Brain microvascular endothelial cell (primary cell): ENCODE measurements at regions not wholly inside any gene's neighbourhood (a gene's known extent, or its start where the extent isn't known, plus 50 kb on each side); places are given as distances from the start of the nearest gene placed in this dataset.

Source experiments
- DNase-seq: peaks from one replicate; pipeline ENCODE4 v3.0.0-alpha.2; 2020
- H3K27ac ChIP-seq: fragments of 250-450 bp; sonication (Bioruptor Pico); 2 replicates; pipeline ENCODE4 v1.5.1; 2020; ENCODE audit warnings: mild to moderate bottlenecking, moderate library complexity
- H3K27me3 ChIP-seq: fragments of 250-450 bp; sonication (Bioruptor Pico); replicated peaks from 2 replicates; pipeline ENCODE4 v1.5.1; 2020; ENCODE audit warnings: mild to moderate bottlenecking
- H3K36me3 ChIP-seq: fragments of 250-450 bp; sonication (Bioruptor Pico); replicated peaks from 2 replicates; pipeline ENCODE4 v1.5.1; 2020; ENCODE audit warnings: mild to moderate bottlenecking
- H3K4me3 ChIP-seq: 2 replicates; pipeline ENCODE4 v1.5.1; 2011; ENCODE audit warnings: low read depth, mild to moderate bottlenecking, control low read depth, low read length, moderate library complexity
- in situ Hi-C: cut with HindIII; loops from 2 replicates; pipeline ENCODE4 v1.10.0; 2017; ENCODE audit warnings: low sequenced_read_pairs, low pct_ligation_motif_present
- TF ChIP-seq, protein P1 (sequence below): IDR thresholded peaks from 2 replicates; pipeline ENCODE4 v1.5.1; 2011; ENCODE audit warnings: low read depth, mild to moderate bottlenecking, moderate library complexity, low read length, control low read depth, inconsistent platforms; ENCODE audit errors: missing control alignments

DNA sequence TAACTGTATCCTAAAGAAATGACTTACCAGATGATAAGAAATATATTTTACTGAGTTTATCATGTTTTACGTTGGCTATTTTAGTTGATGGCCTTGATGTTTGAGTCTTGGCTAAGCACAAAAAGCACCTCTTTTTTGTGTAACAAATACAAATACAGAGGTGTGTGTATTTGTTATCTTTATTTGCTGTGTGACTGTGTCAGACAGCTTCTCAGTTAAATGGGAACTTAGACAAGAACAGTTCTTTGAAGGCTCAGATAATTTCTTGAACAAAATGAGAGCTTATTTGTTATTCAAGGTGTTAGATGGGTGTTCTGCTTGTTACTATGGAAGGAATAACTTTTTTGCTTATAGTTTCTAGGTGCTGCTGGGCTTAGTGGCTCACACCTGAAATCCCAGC is 95.4 kb downstream of the RPS12 start:
- H3K36me3 ChIP-seq: no peaks in the 10 kb centered on the region
- no peak for DNase-seq
- in situ Hi-C loops: no loop called here
- no peaks in the 10 kb centered on the region for H3K27me3 ChIP-seq
- H3K27ac ChIP-seq: no peak overlapping the region
- TF ChIP-seq, protein P1, sequence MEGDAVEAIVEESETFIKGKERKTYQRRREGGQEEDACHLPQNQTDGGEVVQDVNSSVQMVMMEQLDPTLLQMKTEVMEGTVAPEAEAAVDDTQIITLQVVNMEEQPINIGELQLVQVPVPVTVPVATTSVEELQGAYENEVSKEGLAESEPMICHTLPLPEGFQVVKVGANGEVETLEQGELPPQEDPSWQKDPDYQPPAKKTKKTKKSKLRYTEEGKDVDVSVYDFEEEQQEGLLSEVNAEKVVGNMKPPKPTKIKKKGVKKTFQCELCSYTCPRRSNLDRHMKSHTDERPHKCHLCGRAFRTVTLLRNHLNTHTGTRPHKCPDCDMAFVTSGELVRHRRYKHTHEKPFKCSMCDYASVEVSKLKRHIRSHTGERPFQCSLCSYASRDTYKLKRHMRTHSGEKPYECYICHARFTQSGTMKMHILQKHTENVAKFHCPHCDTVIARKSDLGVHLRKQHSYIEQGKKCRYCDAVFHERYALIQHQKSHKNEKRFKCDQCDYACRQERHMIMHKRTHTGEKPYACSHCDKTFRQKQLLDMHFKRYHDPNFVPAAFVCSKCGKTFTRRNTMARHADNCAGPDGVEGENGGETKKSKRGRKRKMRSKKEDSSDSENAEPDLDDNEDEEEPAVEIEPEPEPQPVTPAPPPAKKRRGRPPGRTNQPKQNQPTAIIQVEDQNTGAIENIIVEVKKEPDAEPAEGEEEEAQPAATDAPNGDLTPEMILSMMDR: no peak
- no peak overlapping the region for H3K4me3 ChIP-seq

DNA sequence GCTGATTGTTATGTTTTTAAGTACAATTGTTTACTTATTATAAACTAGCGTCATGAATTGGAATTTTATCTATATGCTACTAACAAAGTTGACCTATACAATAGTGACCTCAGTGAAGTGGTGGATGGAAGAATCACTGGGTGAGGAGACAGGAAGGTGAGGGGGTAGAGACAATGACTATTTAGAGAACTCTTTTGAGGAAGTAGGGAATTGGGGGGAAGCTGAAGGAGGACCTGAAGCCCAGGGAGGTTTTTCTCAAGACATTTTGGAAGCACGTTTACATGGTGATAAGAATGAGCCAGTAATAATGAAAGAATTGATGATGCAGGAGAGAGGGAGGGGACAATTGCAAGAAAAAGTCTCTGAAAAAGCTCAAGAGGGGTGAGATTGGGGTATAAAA is 96.4 kb downstream of the RPS12 start:
- Histone ChIP-seq H3K36me3 (no peaks in the 10 kb centered on the region), H3K27me3 (no peaks in the 10 kb centered on the region), H3K4me3 (no peak overlapping the region), H3K27ac (no peak overlapping the region)
- in situ Hi-C loops: no loop called here
- no peak for DNase-seq
- TF ChIP-seq, protein P1: no peak

DNA sequence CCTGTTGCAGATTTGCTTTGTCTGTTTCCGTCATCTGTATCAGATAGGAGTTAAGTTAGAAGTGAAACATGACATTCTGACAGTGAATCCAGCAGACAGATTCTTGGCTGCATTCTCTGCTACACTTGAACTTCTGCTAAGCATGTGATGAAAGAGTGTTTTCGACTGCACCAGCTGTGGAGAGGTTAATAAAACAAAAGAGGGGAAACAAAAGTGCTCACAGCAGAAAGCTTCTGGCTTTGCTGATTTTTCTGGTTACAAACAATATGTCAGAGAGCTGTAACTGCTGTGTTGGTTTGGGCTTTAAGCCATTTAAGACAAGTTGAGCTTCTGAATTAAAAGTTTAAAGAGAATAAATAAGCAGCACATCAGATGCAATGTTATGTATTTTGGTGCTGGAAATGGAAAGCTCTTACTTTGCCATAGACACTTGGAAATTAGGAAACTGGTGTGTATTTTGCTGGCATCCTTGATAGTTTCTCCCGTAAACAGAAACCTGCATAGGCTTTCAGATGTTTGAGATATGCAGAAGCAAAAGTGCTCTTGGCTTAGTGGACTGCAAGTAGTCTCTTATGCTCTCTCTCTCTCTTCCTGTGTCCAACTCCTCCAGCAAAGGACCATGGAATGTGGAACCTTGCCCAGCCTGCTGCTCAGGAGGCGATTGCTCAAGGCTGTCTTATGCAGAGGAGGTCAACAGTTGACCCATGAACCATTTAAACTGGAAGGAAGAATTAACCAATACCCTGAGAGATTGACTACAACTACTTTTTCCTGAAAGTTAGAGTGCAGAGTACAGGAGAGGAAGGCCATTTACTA is 104.9 kb downstream of the RPS12 start:
- Histone ChIP-seq H3K27ac (peak overlapping the region; percentile 38), H3K4me3 (no peak overlapping the region), H3K27me3 (no peaks in the 10 kb centered on the region), H3K36me3 (no peaks in the 10 kb centered on the region)
- peak; percentile 78 for DNase-seq
- TF ChIP-seq, protein P1: no peak
- in situ Hi-C loops: no loop called here

DNA sequence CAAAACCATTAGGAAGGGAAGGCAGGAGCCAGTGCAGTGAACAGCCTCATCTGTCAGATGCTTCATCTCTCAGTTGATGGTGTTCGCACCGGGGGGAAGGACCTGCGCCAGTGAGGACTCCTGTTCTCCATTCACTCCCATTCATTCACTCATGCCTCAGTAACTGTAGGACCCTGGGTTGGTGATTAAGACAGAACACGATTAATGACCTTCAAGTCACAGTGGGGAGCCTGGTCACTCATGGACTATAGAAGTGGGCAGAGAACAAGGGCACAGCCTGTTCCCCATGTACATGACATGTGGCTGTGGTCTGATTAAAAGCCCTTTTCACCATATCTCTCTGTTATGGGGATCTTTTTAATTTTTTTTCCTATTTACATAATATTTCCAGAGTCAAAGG is 113.3 kb downstream of the RPS12 start:
- H3K27me3 ChIP-seq: no peaks in the 10 kb centered on the region
- no peak for DNase-seq
- no peaks in the 10 kb centered on the region for H3K36me3 ChIP-seq
- no peak overlapping the region for H3K4me3 ChIP-seq
- in situ Hi-C loops: no loop called here
- no peak overlapping the region for H3K27ac ChIP-seq
- TF ChIP-seq, protein P1: no peak

DNA sequence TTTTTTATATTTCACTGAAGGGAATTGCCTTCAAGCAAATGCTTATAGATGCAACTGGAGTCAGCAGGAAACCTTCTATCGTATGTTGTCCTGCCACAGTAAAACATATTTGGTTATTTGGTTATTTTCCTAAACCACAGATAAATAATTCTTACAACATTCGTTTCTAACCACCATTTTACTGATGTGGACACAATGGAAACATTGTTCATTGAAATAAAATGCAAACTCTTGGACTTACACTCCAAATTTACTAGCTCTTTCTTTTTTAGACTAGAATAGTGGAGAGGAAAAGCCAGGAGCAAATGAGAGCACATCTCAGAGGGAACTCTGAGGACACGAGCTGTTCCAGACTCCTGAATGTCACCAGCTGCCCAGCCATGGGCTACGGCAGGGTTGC is 114.8 kb downstream of the RPS12 start:
- TF ChIP-seq, protein P1: no peak
- DNase-seq: no peak
- Histone ChIP-seq H3K4me3 (no peak overlapping the region), H3K27ac (no peak overlapping the region), H3K36me3 (no peaks in the 10 kb centered on the region), H3K27me3 (no peaks in the 10 kb centered on the region)
- in situ Hi-C loops: no loop called here

DNA sequence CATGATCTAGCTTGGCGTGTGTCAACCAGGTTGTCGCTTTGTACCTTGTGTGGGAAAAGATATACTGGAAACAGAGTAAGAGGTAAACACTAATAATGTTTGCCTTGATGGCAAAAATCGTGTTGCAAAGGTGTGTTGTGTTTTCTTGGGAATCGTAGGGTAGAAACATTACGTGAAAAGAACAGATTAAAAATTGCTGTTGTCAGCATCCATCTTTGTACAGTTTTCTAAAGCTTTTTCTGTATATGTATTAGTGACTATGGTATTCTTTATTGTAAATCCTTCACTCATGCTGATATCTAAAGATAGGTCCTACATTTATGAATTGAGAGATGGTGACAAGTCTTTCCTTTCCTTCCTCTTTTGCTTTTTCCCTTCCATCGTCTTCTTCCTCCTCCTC is 116.9 kb downstream of the RPS12 start:
- H3K36me3 ChIP-seq: no peaks in the 10 kb centered on the region
- no peak overlapping the region for H3K27ac ChIP-seq
- H3K27me3 ChIP-seq: no peaks in the 10 kb centered on the region
- DNase-seq: no peak
- TF ChIP-seq, protein P1: no peak
- in situ Hi-C loops: no loop called here
- H3K4me3 ChIP-seq: no peak overlapping the region
